Activated naive CD8-positive, alpha-beta T cell (primary cell): ENCODE measurements at regions not wholly inside any gene's neighbourhood (a gene's known extent, or its start where the extent isn't known, plus 50 kb on each side); places are given as distances from the start of the nearest gene placed in this dataset.

Experiments used
- H3K27ac Mint-ChIP-seq: one replicate; pipeline ENCODE4 v1.8.0; 2021; ENCODE audit warnings: mixed read lengths
- H3K27me3 Mint-ChIP-seq: one replicate; pipeline ENCODE4 v1.8.0; 2021; ENCODE audit warnings: mixed read lengths
- H3K36me3 Mint-ChIP-seq: one replicate; pipeline ENCODE4 v1.8.0; 2021; ENCODE audit warnings: mixed read lengths
- H3K4me1 Mint-ChIP-seq: one replicate; pipeline ENCODE4 v1.8.0; 2021; ENCODE audit warnings: low read depth, mixed read lengths
- H3K4me3 Mint-ChIP-seq: one replicate; pipeline ENCODE4 v1.8.0; 2021; ENCODE audit warnings: mild to moderate bottlenecking, mixed read lengths
- H3K9me3 Mint-ChIP-seq: one replicate; pipeline ENCODE4 v1.8.0; 2021; ENCODE audit warnings: low read depth, mixed read lengths

DNA sequence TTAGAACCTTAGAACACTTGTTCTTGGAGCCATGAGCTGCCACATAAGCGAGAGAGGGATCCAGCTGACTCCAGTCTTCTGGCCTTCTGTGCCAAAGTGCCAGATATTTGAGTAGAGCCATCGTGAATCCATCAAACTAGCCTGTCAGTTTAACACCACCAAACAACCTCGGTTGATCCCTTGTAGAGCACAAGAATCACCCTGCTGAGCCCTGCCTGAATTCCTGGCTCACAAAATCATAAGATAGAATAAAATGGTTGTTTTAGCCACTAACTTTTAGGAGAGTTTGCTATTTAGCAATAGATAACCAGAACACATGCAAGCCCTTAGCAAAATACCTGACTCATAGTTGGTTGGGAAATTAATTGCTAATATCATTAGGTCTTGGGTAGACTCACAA, 407.6 kb upstream of the PROK2 start:
- H3K36me3 Mint-ChIP-seq, result no peaks in the 10 kb centered on the region
- peaks cover 9% of the 10 kb centered on the region for H3K9me3 Mint-ChIP-seq
- H3K4me1 Mint-ChIP-seq, result no peaks in the 10 kb centered on the region
- no peak overlapping the region for H3K27ac Mint-ChIP-seq
- no peak overlapping the region for H3K4me3 Mint-ChIP-seq
- no peaks in the 10 kb centered on the region for H3K27me3 Mint-ChIP-seq

DNA sequence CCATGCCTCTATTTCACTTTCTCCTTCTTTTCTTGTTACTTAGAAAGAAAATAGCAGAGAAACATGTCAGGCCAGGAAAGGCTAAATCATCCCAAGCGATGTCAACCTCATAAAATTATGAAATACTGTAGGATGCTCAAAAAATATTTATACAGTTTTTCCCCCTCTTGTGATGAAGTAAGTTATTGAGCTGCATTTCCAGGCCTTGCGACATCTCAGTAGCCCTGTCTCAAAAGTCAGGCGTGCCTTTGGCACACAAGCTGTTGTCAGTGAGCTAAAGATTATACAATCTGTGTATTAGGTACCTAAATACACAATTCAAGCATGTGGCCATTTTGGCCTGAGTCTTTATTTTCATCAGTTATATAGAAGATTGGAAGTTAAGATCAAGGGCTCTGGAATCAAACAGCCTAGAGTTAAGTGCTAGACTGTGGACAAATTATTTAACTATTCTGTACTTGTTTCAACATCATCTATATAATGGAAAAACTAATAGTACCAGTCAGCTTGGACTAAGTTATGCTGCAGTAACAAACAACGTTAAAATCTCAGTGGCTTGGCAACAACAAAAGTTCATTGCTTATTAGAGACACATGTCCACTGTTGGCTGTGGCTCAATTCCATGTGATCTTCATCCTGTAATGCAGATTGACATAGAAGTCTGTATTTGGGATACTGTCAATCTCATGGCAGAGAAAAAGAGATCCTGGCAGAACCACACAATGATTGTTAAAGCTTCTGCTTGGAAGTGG, 406.4 kb upstream of the PROK2 start:
- Mint-ChIP-seq H3K36me3 (no peaks in the 10 kb centered on the region), H3K27me3 (no peaks in the 10 kb centered on the region), H3K4me1 (peaks cover 2% of the 10 kb centered on the region), H3K27ac (no peak overlapping the region), H3K4me3 (no peak overlapping the region), H3K9me3 (peaks cover 9% of the 10 kb centered on the region)

DNA sequence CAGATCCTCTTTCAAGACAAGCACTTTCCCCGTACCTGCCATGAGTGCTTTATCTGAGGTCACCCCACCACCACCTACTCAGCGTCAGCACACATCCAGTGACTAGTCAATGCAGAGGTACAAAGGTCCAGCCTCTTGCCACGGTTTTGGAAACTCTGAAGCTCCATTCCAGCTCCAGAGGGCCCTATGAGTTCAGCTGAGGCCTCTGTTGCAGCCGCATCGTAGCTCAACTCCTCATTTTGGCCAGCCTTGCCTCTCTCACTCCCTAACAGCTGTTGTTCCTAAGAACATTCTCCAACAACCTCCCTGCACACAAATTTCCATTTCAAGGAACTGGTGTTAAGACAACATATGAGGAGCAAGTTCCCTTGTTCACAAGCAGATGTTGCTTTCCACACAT, 405.1 kb upstream of the PROK2 start:
- Mint-ChIP-seq H3K36me3 (no peaks in the 10 kb centered on the region), H3K4me3 (no peak overlapping the region), H3K27me3 (no peaks in the 10 kb centered on the region)

DNA sequence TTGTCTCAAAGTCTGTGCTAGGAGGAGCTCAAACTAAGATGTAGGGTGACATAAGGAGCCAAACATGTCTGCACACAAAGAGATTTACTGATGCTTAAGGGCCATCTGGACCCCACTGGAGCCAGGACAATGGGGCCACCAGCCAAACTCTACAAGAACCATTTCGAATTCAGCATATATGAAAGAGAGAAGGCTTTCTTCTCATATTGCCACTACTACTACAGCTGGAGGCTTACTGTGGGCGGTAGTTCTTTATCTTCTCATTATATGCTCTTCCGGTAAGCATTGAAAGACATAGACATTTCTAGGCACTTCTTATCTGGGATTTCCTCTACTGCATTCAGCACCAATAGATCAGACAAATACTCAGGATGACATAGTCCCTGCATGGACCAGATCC, 404.4 kb upstream of the PROK2 start:
- Mint-ChIP-seq H3K4me1 (peaks cover 7% of the 10 kb centered on the region), H3K9me3 (peaks cover 9% of the 10 kb centered on the region), H3K27ac (no peak overlapping the region), H3K36me3 (no peaks in the 10 kb centered on the region), H3K4me3 (no peak overlapping the region), H3K27me3 (no peaks in the 10 kb centered on the region)

More for the DNA sequence above, 405.1 kb upstream of the PROK2 start:
- peaks cover 9% of the 10 kb centered on the region for H3K9me3 Mint-ChIP-seq
- H3K27ac Mint-ChIP-seq, result no peak overlapping the region
- peaks cover 7% of the 10 kb centered on the region for H3K4me1 Mint-ChIP-seq

DNA sequence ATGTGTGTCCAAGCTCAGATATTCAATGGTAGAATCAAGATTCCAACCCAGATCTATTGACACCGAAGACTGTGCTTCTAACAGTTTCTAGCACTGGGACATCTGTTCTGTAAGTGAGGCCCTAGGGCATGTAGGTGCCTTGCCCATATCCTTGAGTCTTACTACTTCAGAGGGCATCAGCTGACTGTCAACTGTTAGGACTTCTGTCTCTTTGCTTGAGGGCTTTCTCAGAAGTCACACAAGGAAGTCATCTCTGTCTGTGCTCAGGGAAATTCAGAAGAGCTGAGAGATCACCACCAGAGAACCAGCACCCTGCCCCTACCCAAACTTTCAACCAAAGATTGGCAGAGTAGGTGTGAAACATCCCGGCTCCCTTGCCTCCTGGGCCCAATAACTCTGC, 403.6 kb upstream of the PROK2 start:
- no peak overlapping the region for H3K27ac Mint-ChIP-seq
- H3K36me3 Mint-ChIP-seq, result no peaks in the 10 kb centered on the region
- H3K4me3 Mint-ChIP-seq, result no peak overlapping the region
- H3K27me3 Mint-ChIP-seq, result no peaks in the 10 kb centered on the region
- peaks cover 7% of the 10 kb centered on the region for H3K4me1 Mint-ChIP-seq
- H3K9me3 Mint-ChIP-seq, result peaks cover 9% of the 10 kb centered on the region

DNA sequence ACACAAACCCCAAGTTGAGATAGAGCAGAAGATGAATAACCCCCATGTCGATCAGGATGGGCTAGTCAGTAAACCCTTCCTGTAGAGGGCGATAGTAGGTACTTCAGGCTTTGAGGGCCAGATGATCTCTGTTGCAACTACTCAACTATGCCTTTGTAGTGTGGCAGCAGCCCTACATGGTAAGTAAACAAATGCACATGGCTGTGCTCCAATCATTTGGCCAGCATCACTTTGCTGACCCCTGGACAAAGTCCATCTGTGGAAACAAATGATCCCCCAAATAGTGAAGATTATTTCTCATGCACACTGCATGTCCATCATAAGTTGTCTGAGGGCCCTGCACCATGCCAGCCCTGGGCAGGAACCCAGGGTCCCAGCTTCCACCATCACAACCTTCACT, 402.2 kb upstream of the PROK2 start:
- H3K4me3 Mint-ChIP-seq, result no peak overlapping the region
- H3K27me3 Mint-ChIP-seq, result no peaks in the 10 kb centered on the region
- peaks cover 3% of the 10 kb centered on the region for H3K9me3 Mint-ChIP-seq
- H3K4me1 Mint-ChIP-seq, result peaks cover 7% of the 10 kb centered on the region
- H3K36me3 Mint-ChIP-seq, result no peaks in the 10 kb centered on the region
- H3K27ac Mint-ChIP-seq, result no peak overlapping the region

DNA sequence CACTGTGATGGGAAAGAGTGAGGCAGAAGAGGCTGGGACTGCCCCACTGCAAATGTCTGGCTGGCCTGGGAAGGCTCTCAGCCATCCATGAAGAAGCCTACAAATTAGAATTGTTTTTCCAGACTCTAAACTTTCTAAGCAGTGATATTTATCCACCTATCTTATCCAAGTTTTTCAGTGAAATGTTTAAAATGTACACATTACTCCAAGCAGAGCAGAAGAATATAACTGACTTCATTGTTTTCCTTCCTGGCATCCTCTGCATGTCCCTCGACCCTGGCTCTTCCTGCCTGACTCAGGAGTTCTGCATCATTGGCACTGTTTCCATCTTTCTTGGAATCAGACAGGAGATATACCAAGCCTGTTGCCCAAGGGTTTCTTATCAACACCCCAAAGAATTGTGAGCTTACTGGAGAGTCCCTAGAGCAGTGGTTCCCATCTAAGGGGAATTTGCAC, 401.5 kb upstream of the PROK2 start:
- H3K4me3 Mint-ChIP-seq, result no peak overlapping the region
- H3K4me1 Mint-ChIP-seq, result peaks cover 7% of the 10 kb centered on the region
- H3K27me3 Mint-ChIP-seq, result peaks cover 4% of the 10 kb centered on the region
- H3K36me3 Mint-ChIP-seq, result no peaks in the 10 kb centered on the region
- H3K27ac Mint-ChIP-seq, result peak overlapping the region; percentile 4
- H3K9me3 Mint-ChIP-seq, result no peaks in the 10 kb centered on the region

DNA sequence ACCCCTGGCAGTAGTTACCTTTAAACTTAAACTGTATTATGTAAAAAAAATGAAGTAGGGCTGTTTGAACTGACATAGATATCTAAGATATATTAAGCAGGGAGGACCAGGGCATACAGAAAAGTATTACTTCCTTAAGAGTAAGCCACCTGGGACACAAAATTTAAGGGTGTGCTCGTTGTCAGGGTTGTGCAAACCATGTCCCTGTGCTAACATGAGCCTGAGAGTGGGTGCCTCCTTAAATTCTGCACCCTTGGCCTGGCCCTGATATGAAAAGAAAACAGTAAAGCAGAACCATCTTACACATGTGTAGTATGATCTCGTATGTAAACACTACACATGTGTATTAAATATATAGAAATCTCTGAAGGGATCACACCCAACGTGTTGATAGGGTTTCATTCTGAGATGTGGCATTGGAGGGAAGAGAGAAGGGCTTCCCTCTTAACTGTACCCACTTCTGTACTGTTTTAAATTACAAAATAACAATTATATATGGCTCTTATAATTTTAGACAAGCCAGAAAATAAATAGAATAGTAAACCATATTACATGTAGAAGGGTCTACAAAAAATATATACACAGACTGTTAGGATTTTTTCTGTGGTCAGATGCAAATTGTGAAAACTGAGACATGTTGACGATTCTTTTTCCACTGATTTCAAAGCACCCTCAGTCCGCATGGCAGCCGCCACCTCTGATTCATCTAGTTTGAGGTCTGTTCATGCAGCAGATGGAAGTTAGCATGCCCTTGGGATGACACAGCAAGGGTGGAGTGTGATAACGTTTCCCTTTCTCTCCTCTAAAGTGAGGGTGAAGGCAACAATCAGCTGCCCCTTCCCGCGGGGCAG, 400.8 kb upstream of the PROK2 start:
- no peaks in the 10 kb centered on the region for H3K9me3 Mint-ChIP-seq
- H3K36me3 Mint-ChIP-seq, result no peaks in the 10 kb centered on the region
- no peak overlapping the region for H3K27ac Mint-ChIP-seq
- H3K4me3 Mint-ChIP-seq, result no peak overlapping the region
- peaks cover 7% of the 10 kb centered on the region for H3K4me1 Mint-ChIP-seq
- peaks cover 4% of the 10 kb centered on the region for H3K27me3 Mint-ChIP-seq

DNA sequence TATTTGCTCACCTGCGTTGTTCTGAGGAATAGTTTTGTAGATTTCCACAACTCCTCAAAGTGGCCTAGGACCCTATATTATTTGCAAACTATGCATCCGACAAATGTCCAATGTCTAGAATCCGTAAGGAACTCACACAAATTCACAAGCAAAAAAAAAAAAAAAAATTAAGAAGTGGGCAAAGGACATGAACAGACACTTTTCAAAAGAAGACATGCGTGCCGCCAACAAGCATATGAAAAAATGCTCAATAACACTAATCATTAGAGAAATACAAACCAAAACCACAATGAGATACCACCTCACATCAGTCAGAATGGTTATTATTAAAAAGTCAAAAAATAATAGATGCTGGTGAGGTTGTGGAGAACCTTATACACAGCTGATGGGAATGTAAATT, 398.5 kb upstream of the PROK2 start:
- Mint-ChIP-seq H3K4me3 (no peak overlapping the region), H3K27me3 (peaks cover 6% of the 10 kb centered on the region), H3K27ac (no peak overlapping the region), H3K4me1 (peaks cover 7% of the 10 kb centered on the region), H3K9me3 (no peaks in the 10 kb centered on the region), H3K36me3 (no peaks in the 10 kb centered on the region)

DNA sequence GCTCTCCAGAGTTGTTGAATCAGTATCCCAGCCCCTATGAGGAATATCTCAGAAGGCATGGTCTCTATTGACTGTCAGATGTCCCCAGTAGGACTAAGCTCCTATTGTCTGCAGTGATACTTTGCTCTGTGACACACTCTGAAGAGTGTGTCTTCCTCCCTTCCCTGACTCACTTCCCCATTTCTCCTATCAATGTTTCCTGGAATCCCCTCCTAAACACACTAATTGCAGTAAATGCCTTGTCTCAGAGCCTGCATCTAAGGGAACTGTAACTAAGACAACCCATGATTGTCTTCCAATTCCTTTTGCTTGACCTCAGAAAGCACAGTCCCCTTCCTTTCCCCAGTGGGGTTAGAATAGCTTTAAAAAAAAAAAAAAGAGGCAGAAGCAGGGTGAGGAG, 397.3 kb upstream of the PROK2 start:
- Mint-ChIP-seq H3K9me3 (no peaks in the 10 kb centered on the region), H3K27ac (no peak overlapping the region), H3K4me3 (no peak overlapping the region), H3K4me1 (peaks cover 15% of the 10 kb centered on the region), H3K27me3 (peaks cover 6% of the 10 kb centered on the region), H3K36me3 (no peaks in the 10 kb centered on the region)

DNA sequence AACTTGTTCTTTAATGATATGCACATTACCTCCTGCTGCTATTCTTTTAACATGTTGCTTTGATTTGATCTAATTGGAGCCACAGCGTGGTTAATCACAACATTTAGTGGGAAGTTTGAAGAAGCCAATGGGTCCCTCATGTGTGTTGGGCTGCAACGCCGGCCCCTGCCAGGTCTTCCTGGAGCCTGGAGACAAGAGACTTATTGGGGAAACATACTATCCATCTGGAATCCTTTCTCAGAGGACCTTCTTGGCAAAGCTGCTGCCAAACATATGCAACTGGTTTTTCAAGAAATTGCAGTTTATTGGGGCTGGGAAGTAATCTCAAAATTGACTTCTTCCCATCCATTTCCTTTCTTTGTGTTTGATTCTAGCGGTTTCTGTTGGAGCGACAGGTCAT, 396.3 kb upstream of the PROK2 start:
- no peaks in the 10 kb centered on the region for H3K9me3 Mint-ChIP-seq
- peaks cover 11% of the 10 kb centered on the region for H3K27me3 Mint-ChIP-seq
- H3K36me3 Mint-ChIP-seq, result peaks cover 2% of the 10 kb centered on the region
- no peak overlapping the region for H3K4me3 Mint-ChIP-seq
- H3K27ac Mint-ChIP-seq, result no peak overlapping the region
- peaks cover 17% of the 10 kb centered on the region for H3K4me1 Mint-ChIP-seq

DNA sequence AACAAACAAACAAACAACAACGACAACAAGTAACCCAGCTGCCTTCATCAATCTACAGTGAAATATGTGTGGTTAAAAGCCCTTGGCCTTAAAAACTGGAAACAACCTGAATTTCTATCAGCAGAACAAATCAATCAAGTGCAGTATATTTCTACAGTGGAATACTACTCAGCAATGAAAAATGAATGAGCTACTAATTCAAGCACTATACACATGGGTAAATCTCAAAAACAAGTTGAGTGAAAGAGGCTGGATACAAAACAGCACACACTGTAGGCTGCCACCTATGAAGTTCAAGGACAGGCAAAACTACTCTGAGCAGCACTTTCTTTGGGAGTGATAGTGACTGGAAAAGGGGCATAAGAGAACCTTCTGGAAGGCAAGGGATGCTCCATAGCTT, 395.5 kb upstream of the PROK2 start:
- no peak overlapping the region for H3K27ac Mint-ChIP-seq

DNA sequence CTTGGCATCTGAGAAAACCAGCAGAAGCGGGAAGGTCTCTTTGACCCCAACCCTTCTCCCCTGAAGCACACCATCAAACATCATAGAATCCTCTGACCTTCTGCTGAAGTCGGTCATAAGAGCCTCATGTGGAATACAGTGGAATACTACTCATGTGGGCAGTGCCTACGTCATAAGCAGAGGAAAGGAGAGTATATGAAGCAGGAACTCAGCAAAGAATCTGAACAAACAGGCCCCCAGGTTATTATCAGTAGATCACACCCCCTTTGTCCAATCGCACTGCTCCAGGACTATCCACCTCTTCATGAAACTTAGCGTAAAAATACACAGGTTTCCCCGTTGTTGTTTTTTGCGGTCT, 394.1 kb upstream of the PROK2 start:
- H3K4me1 Mint-ChIP-seq, result peaks cover 14% of the 10 kb centered on the region
- H3K36me3 Mint-ChIP-seq, result peaks cover 2% of the 10 kb centered on the region
- H3K27me3 Mint-ChIP-seq, result peaks cover 21% of the 10 kb centered on the region
- no peak overlapping the region for H3K27ac Mint-ChIP-seq
- H3K4me3 Mint-ChIP-seq, result no peak overlapping the region
- H3K9me3 Mint-ChIP-seq, result no peaks in the 10 kb centered on the region

More for the DNA sequence above, 395.5 kb upstream of the PROK2 start:
- Mint-ChIP-seq H3K27me3 (peaks cover 17% of the 10 kb centered on the region), H3K4me1 (peaks cover 14% of the 10 kb centered on the region), H3K4me3 (no peak overlapping the region), H3K36me3 (peaks cover 2% of the 10 kb centered on the region), H3K9me3 (no peaks in the 10 kb centered on the region)

DNA sequence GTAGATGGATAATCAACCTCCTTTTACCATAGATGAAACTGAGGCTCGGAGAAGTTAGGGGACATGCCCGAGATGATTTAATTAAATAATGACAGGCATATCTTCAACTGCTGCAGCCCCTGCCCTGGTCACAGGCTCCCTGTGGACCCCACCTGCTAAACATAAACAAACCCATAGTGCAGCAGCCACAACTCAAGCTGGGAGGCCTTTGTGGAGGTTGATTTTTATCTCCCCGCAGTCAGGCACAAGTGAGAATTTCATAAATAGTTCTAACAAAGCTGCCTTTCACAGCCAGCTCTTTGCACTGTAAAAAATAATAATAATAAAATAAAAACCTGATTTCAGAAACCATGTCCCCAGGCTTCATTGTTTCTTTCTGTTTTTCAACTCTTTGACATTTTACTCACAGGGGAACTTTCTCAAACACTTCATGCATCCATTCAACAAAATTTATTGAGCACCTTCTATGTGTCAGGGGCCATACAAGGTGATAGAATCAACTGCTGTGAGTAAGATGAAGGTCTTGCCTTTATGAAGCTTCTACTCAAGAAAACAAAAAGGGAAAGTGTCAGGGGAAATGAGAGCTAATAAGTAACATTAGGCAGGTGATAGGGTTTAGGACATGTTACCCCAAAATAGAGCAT, 393.6 kb upstream of the PROK2 start:
- Mint-ChIP-seq H3K4me3 (no peak overlapping the region), H3K9me3 (no peaks in the 10 kb centered on the region), H3K27ac (no peak overlapping the region), H3K36me3 (peaks cover 2% of the 10 kb centered on the region), H3K27me3 (peaks cover 21% of the 10 kb centered on the region), H3K4me1 (peaks cover 14% of the 10 kb centered on the region)
